HG03064 (cell line): ENCODE measurements at regions not wholly inside any gene's neighbourhood (a gene's known extent, or its start where the extent isn't known, plus 50 kb on each side); places are given as distances from the start of the nearest gene placed in this dataset.

Experiments
- ATAC-seq: cut with Tn5 transposase; IDR thresholded peaks from one replicate; pipeline ENCODE4 v1.9.1; 2021; ENCODE audit warnings: low read depth; ENCODE audit not compliant: unreplicated experiment

DNA sequence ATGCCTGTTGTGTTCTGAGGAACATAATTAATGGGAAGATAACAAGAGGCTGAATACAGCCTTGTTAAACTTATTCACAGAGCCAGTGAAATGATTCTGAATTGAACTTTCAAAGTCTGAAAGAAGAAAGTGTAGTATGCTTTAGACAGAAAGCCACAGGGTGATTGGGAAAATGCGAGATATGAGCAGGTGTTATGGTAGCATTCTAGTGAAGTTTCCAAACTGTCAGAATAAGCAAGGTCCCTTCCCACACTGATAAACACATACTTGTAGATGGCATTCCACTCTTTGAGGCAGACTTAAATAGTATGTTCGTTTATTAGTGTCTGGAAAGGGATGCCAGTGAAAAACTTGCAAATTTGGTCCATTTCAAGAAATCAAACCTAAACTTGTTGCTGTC, 70.5 kb upstream of the ITPRID2 start:
- no peak for ATAC-seq

DNA sequence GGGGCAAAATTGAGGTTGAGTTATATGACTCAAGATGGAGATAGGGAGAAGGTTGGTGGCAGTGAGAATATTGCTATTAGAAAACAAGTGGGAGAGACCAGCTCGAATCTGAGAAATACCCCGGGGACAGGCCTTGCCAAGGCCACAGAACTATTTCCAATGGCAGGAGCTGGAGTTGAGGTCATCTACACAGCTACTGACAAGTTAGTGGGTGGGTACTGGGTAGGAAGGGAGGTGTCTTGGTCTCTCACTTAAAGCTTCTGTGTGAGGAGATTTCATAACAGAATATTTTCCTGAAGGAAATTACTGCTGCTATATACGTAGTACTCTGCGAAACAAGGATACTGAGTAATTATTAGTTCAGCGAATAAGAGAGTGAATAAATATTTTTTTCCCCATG, 69.4 kb upstream of the ITPRID2 start:
- ATAC-seq: no peak

DNA sequence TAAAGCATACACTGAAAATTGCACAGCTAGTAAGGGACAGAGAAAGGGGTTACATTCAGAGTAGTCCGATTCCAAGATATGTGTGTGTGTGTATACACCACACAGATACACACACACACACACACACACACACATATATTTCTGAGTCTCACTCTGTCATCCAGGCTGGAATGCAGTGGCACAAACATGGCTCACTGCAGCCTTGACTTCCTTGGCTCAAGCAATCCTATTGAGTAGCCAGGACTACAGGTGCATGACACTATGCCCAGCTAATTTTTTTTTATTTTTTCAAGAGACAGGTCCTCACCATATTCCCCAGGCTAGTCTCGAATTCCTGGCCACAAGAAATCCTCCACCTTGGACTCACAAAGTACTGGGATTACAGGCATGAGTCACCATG, 68.1 kb upstream of the ITPRID2 start:
- no peak for ATAC-seq

DNA sequence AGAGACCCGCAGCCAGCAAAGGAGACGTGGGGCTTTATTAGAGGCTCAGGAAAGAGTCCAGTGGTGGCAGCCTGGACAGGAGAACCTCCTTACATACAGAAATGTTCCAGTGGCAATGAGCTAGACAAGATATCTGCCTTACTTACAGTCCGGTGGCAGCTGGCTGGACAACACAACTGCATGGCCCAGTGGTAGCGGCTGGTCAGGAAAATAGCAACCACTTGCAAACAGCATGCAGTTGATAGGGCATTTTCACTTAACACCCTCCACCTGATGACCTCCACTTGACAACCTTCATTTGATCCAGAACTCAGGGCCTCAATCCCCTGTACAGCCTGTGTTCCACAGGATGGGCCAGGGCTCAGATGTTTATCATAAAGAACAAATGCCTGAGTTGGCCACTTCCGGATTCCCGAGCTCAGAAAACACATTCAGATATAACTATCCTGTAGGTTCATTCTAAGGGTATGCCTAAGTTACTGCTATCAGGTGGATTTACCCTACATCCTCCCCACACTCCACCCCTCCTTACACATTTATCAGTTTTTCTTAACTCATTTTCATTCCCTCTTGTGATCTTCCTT, 63.3 kb upstream of the ITPRID2 start:
- ATAC-seq: no peak

DNA sequence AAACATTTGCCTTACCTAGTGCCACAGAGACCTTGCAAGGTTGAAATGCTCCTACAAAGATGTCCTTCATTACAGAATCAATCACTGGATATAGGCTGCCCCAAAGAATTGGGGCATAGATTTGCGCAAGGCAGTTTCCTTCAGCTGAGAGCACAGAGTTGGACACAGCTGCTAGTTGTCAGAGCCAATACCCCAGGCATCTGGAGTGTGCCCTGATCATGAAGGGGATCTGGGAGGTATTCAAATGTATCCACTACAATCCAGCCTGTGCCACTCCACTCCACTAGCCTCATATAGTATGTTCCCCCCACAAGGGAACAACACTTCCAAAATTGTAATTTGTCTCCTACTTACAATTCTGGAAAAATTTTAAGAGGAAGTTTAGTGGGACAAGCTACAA, 62.3 kb upstream of the ITPRID2 start:
- ATAC-seq: no peak

DNA sequence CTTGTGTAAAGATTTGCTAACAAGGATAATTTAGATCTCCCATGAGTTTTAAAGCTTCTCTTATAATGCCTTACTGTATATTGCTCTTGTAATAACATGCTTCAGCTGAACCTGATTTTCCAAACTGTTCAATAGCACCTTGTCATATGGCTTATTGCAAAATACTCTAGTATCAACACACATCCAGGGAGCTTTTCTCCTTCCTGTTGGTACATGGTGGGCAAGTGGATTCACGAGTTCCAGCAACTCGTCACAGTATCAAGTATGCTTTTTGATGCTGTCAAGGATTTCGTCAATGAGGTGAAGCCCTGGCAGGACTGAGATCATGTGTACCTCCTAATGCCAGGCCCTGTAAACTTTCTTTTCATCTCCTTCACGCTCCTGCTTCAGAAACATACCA, 59.5 kb upstream of the ITPRID2 start:
- ATAC-seq: no peak

DNA sequence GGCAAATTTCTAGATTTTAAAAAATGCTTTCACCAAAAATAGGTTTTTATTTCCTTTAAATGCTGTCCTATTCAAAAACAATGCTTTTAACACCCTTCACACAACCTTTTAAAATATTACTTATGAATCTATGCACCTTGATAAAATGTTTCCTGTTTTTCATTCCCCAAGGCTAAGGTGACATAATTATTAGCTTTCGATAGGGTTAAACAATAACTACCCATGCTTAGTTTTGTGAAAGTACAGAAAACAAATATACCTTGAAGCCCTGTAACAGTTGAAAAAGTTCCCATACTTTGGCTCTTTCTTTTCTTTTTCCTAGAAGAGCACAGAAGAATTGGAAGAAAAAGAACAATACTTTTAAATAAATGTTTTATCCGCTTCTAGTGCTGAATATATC, 54.9 kb upstream of the ITPRID2 start:
- ATAC-seq: no peak

DNA sequence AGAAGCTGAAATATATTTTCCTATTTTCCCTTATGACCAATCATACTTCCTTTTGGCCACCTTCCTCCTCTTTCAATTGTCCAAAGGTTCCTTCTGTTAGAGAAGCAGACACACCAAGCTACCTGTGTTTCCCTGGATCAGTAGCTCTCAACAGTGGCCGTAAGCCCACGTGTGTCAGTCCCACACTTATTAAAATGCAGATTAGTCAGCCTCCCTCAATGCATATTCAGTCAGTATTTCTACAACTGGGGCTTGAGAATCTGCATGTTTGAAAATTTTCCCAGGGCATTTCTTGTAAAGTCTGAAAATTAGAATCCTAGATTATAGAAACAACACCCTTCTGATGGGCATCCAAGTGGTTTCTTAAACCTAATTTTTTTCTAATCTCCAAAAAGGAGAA, 54.0 kb upstream of the ITPRID2 start:
- ATAC-seq: no peak

DNA sequence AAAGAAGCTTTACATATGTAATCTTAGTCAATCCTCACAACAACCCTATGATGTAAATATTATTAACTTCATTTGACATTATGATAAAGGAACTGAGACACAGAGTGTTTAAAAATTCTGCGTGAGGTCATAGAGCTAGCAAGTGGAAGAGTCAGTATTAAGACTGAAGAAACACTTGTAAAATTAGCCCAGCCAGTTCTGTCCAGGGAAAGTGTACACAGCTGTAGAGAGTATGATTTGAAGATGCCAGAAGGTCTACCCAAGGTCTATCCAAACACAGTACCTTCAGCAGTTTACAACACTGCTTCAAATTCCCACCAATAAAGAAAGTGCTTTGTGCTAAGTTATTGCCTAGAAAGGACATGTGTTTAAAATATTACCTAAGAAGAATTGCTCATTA, 51.7 kb upstream of the ITPRID2 start:
- ATAC-seq: no peak

DNA sequence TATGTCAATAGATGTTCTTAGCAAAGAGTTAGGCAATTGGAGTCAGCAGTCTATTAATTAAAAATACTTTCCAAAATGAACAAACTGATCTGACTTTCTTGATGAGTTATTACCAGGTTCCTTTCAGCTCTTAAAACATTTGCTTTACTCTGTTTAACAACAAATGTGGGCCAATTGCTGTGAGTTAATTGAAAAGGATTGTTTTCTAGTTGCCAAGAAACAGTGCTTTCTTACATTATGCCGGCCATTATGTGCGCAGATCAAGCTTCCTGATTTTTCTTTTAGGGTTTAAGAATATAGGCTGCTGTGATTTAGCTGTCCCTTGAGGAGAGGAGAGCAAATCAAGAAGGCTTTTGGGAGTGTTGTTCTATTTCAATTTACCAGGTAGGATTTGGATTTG, 50.5 kb upstream of the ITPRID2 start:
- ATAC-seq: no peak
